GM08714 (cell line): ENCODE measurements at regions not wholly inside any gene's neighbourhood (a gene's known extent, or its start where the extent isn't known, plus 50 kb on each side); places are given as distances from the start of the nearest gene placed in this dataset.

ENCODE experiments used
- H3K4me3 ChIP-seq: fragments of 200-500 bp; sonication (Bioruptor generic); 2 replicates; pipeline ENCODE4 v1.5.1; 2014; ENCODE audit warnings: mild to moderate bottlenecking, low read length, inconsistent platforms
- ZNF274 ChIP-seq: IDR thresholded peaks from 2 replicates; pipeline ENCODE4 v1.6.1; 2012; ENCODE audit warnings: mild to moderate bottlenecking, low read depth, low read length

- no peak overlapping the region for H3K4me3 ChIP-seq
- no peak for TF ChIP-seq ZNF274
Measured at GRCh38 chr2:16124881-16125613, 184.7 kb downstream of the MYCN start.

GRCh38 chr2:16123856-16124780 lies 183.8 kb downstream of the MYCN start:
- no peak overlapping the region for H3K4me3 ChIP-seq
- no peak for TF ChIP-seq ZNF274

GRCh38 chr2:16123421-16123820 lies 183.1 kb downstream of the MYCN start:
- TF ChIP-seq ZNF274 = no peak
- no peak overlapping the region for H3K4me3 ChIP-seq

- H3K4me3 ChIP-seq = no peak overlapping the region
- no peak for TF ChIP-seq ZNF274
Measured at GRCh38 chr2:16122556-16122955, 182.2 kb downstream of the MYCN start.

- TF ChIP-seq ZNF274 = no peak
- H3K4me3 ChIP-seq = no peak overlapping the region
Measured at GRCh38 chr2:16121986-16122390, 181.6 kb downstream of the MYCN start.

GRCh38 chr2:16121231-16121985 lies 181.1 kb downstream of the MYCN start:
- no peak for TF ChIP-seq ZNF274
- no peak overlapping the region for H3K4me3 ChIP-seq

GRCh38 chr2:16120591-16121180 lies 180.3 kb downstream of the MYCN start:
- no peak overlapping the region for H3K4me3 ChIP-seq
- TF ChIP-seq ZNF274 = no peak

- no peak for TF ChIP-seq ZNF274
- H3K4me3 ChIP-seq = no peak overlapping the region
Measured at GRCh38 chr2:16119741-16120140, 179.4 kb downstream of the MYCN start.

- no peak overlapping the region for H3K4me3 ChIP-seq
Measured at GRCh38 chr2:16118611-16119590, 178.6 kb downstream of the MYCN start.

GRCh38 chr2:16117791-16118610 lies 177.7 kb downstream of the MYCN start:
- no peak overlapping the region for H3K4me3 ChIP-seq
- TF ChIP-seq ZNF274 = no peak

More at GRCh38 chr2:16118611-16119590, 178.6 kb downstream of the MYCN start:
- TF ChIP-seq ZNF274 = no peak

- no peak overlapping the region for H3K4me3 ChIP-seq
- no peak for TF ChIP-seq ZNF274
Measured at GRCh38 chr2:16117021-16117700, 176.8 kb downstream of the MYCN start.
